WTC11 (cell line): ENCODE measurements at regions not wholly inside any gene's neighbourhood (a gene's known extent, or its start where the extent isn't known, plus 50 kb on each side); places are given as distances from the start of the nearest gene placed in this dataset.

Source experiments
- AFF4 ChIP-seq: sonication (generic); formaldehyde crosslinking; IDR thresholded peaks from 2 replicates; pipeline ENCODE4 v1.8.1; 2023; ENCODE audit warnings: mild to moderate bottlenecking, missing genetic modification reagents, borderline replicate concordance
- ATF2 ChIP-seq: sonication (generic); formaldehyde crosslinking; IDR thresholded peaks from 2 replicates; pipeline ENCODE4 v1.8.1; 2022; ENCODE audit warnings: low read depth, missing genetic modification reagents, borderline replicate concordance
- ATF3 ChIP-seq: sonication (generic); formaldehyde crosslinking; conservative IDR thresholded peaks from 2 replicates; pipeline ENCODE4 v1.8.1; 2022; ENCODE audit warnings: mild to moderate bottlenecking, missing genetic modification reagents
- CTCF ChIP-seq: fragments of 200-600 bp; IDR thresholded peaks from 2 replicates; pipeline ENCODE4 v1.8.0; 2022; ENCODE audit warnings: antibody characterized with exemption
- E2F4 ChIP-seq: sonication (generic); formaldehyde crosslinking; IDR thresholded peaks from 2 replicates; pipeline ENCODE4 v1.8.1; 2022; ENCODE audit warnings: low read depth, mild to moderate bottlenecking, moderate library complexity, missing genetic modification reagents, borderline replicate concordance
- ELF4 ChIP-seq: sonication (generic); formaldehyde crosslinking; IDR thresholded peaks from 2 replicates; pipeline ENCODE4 v1.8.1; 2022; ENCODE audit warnings: low read depth, mild to moderate bottlenecking, moderate library complexity, missing genetic modification reagents
- NR3C1 ChIP-seq: sonication (generic); formaldehyde crosslinking; conservative IDR thresholded peaks from 2 replicates; pipeline ENCODE4 v1.8.1; 2023; ENCODE audit warnings: low read depth, mild to moderate bottlenecking, missing genetic modification reagents
- SP1 ChIP-seq: sonication (generic); formaldehyde crosslinking; conservative IDR thresholded peaks from 2 replicates; pipeline ENCODE4 v1.8.1; 2022; ENCODE audit warnings: missing genetic modification reagents
- TP53 ChIP-seq: sonication (generic); formaldehyde crosslinking; IDR thresholded peaks from 2 replicates; pipeline ENCODE4 v1.8.1; 2023; ENCODE audit warnings: mild to moderate bottlenecking, missing genetic modification reagents
- ZNF317 ChIP-seq: sonication (generic); formaldehyde crosslinking; IDR thresholded peaks from 2 replicates; pipeline ENCODE4 v1.8.1; 2023; ENCODE audit warnings: low read depth, mild to moderate bottlenecking, moderate library complexity, missing genetic modification reagents, borderline replicate concordance
- ZNF671 ChIP-seq: fragments of 250-450 bp; sonication (Bioruptor Pico); IDR thresholded peaks from 2 replicates; pipeline ENCODE4 v1.8.0; 2021; ENCODE audit warnings: mild to moderate bottlenecking
- ZSCAN18 ChIP-seq: fragments of 250-450 bp; sonication (Bioruptor Pico); IDR thresholded peaks from 2 replicates; pipeline ENCODE4 v2.1.2; 2022; ENCODE audit warnings: mild to moderate bottlenecking, moderate library complexity

GRCh38 chr14:66248256-66248655, 237.9 kb upstream of the CCDC196 start:
- TF ChIP-seq CTCF (no peak), ATF3 (no peak), NR3C1 (CRISPR knock-in tag) (no peak), ZNF671 (CRISPR knock-in tag) (no peak), E2F4 (no peak), ATF2 (CRISPR knock-in tag) (no peak), ZNF317 (no peak), AFF4 (no peak), TP53 (CRISPR knock-in tag) (no peak), ZSCAN18 (no peak), SP1 (no peak), ELF4 (no peak)
